ENCODE measurements at regions not wholly inside any gene's neighbourhood (a gene's known extent, or its start where the extent isn't known, plus 50 kb on each side); places are given as distances from the start of the nearest gene placed in this dataset.
"Not testable (repeated sequence)": the region's sequence is repeated elsewhere in the genome, so short reads cannot be mapped to it uniquely, and the experiment has no call there.

DNA sequence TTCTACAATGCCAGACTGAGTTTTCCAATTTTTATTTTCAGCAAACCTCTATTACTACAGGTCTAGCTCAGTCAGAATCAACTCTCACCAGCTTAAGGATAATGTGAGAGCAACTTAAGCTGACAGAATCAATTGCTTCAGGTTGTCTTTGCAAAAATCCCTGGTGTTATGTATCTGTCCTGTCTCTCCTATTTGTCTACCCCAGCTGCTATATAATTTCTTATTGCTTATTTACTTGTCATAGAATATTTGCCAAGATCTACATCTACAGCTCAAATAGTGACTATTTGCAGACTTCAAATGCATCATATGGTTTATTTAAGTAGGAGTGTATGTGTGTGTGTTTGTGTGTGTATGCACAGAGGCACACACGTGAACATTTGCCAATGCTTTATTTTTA, 54.1 kb downstream of the FOXG1 start:
- no peak for DNase-seq

DNA sequence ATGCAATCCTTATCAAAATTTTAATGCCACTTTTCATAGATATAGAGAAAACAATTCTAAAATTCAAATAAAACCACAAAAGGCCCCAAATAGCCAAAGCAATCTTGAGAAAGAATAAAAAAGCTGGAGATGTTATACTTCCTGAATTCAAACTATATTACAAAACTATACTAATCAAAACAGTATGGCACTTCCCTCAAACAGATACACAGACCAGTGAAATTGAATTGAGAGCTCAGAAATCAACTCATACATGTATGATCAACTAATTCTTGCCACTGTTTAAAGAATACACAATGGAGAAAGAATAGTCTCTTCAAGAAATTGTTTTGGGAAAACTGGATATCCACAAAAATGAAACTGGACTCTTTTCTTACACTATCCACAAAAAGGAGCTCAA, 55.4 kb downstream of the FOXG1 start:
- no peak for DNase-seq

DNA sequence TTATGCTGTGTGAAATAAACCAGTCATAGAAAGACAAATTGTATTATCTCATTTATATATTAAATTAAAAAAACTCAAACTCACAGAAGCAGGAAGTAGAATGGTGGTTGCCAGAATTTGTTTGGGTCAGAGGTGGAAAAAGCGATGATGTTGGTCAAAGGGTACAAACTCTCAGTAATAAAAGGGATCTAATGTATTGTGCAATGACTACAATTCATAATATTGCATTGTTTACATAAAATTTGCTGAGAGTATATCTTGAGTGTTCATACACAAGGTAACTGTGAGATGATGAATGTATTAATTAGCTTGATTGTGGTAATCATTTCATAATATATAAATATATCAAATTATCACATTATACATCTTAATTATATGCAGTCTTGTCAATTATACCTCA, 56.7 kb downstream of the FOXG1 start:
- DNase-seq = no peak

DNA sequence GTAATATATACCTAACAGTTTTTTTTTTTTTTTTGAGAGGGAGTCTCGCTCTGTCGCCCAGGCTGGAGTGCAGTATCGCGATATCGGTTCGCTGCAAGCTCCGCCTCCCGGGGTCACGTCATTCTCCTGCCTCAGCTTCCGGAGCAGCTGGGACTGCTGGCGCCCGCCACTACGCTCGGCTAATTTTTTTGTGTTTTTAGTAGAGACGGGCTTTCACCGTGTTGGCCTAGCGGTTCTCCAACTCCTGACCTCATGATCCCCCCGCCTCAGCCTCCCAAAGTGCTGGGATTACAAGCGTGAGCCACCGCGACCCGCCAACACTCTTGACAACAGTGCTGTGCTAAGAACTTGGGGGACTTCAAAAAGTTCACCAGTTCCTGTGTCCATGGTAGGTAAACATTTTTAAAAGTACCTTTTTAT, 63.5 kb downstream of the FOXG1 start:
- DNase-seq = no peak

DNA sequence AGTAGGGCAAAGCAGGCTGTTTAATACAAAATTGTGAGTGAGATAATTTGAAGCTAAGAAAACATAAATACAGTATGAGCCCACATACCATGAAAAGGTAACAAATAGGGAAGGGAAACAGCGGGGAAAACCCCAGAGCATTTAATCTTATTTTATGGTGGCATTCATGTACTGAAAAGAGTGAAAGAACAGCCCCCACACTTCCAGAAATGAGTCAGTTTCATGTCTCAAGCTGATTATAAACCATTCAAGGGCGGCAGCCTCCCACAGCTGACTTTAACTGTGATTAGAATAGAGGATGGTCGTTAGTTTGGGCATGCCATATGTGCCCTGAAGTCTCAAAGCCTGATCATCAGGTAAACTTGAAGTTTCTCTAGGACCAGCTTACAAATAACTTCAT, 64.5 kb downstream of the FOXG1 start:
- no peak for DNase-seq

DNA sequence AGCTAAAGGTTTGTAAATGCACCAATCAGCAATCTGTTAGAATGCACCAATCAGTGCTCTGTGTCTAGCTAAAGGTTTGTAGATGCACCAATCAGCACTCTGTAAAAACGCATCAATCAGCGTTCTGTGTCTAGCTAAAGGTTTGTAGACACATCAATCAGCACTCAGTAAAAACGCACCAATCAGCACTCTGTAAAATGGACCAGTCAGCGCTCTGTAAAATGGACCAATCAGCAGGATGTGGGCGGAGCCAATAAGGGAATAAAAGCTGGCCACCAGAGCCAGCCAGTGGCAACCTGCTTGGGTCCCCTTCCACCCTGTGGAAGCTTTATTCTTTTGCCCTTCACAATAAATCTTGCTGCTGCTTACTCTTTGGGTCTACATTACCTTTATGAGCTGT, 76.0 kb downstream of the FOXG1 start:
- not testable (repeated sequence) for DNase-seq

DNA sequence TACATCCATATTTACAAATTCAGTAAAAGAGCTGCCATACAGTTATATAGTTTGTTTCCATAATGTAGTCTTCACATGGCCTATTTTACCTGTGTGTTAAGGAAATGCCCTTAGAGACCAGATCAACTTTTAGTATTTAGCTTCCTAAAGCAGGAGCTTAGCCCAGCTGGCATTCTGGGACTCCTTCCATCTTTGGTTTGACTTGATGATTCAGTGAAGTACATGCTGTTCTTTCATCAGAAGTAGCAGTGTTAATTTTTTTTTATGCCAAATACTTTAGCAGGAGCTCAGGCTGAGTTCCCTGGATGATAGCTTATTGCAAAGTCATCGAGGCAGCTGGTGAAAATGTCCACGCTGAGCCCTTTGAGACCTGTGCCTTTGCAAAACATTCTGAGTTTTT, 101.0 kb downstream of the FOXG1 start:
- no peak for DNase-seq

DNA sequence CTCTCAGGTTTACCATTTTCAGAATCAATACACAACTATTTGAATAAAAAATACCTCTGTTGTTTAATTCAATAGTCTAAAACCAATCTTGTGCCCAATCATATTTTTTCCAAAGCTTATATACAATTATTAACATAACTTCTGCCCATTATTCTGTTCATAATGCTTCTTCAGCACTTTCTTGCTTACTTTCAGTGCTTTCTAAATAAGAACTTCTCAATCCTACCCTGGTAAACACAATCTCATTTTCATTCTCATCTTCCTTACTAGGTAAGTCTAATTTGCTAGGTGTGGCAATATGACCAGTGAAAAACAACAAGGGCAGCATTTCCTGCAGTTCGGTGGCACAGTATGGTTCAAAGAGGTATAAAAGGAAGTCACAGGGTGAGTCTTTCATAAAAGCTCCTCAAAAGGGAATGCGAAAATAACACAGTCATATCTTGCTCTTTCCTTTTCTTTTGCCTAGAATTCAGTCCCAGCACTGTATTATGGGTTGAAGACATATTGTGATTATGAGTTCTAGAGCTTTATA, 103.5 kb downstream of the FOXG1 start:
- DNase-seq = no peak

DNA sequence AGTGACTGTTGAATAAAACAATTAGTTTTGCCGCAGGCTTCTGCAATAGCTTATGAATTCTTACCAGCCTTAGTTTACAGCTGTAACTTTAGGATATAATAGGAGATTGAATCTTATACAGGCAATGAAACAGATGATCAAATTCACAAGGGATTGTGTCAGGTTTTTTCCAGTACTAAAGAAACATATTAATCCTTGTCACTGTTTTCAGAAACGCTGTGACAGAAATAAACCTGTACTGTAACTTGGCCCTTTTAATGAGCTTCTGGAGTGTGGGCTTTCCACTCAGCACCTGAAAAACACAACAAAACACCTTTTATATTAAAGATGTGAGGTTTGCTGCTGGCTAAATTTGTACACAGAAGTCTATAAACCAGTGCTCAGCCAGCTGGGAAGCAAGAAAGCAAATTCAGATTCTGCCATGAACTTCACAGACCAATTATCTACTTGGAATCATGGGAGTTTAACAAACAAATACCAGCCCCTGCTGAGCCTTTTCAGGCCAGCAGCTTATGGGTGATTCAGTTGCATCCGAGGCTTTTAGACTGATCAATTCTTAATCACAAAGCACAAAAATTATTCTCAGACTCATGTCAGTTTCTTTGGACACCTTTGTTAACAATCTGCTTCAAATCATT, 109.5 kb downstream of the FOXG1 start:
- DNase-seq = peak; percentile 70 to 96

DNA sequence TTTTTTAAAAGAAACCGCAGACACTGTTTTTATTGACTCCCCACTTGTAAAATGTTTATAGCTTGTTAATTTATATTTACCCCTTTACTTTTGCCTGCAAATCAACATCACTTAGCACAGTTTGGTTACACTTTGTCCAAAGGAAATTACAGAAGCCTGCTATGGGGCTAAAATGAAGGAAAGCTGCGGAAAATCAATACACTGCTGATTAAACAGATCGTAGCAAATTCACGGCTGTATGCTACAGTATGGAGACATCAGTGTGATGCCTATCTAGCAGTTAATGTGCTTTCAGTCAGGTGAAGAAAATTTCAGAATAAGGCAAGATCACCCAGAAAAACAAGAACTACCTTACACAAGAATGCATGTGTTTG, 110.0 kb downstream of the FOXG1 start:
- DNase-seq = peak in 1 of 2 experiments; percentile 96

DNA sequence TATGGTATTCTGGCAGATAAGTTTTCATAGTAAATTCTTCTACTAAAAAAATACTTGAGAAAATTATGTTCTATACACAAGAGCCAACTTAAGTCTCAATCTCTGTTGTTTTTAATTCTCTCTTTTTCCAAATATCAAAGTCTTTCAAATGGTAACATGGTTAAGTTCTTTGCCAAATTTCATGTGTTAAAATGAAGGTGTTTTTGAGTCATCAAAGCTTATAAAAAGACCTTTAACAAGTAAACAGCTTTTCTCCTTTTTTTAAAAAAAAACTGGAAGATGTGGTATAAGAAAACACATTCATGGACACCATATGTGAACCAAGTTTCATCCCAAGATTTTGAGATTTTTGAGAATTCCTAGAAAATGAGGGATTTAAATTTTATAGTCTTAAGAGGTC, 111.3 kb downstream of the FOXG1 start:
- peak in 1 of 2 experiments; percentile 15 for DNase-seq

DNA sequence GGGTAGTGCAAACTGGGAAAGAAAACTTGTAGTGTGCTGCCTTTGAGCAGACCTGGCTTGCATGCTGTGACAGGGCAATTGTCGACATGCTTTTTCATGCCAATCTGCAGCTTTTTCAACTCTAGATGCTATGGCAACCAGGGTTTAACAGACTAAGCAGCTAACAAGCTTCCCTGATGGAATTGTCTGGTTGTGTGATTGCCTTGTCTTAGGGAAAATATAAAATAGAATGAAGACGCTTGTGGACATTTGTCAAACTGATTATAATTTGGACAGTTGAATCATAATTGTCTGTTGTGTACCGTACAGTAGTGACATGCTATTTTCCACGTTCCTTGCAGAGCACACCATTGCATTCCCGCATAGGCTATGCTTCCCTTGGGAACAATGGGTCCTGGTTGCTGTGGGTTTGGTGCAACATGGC, 113.0 kb downstream of the FOXG1 start:
- DNase-seq = peak; percentile 39 to 72

DNA sequence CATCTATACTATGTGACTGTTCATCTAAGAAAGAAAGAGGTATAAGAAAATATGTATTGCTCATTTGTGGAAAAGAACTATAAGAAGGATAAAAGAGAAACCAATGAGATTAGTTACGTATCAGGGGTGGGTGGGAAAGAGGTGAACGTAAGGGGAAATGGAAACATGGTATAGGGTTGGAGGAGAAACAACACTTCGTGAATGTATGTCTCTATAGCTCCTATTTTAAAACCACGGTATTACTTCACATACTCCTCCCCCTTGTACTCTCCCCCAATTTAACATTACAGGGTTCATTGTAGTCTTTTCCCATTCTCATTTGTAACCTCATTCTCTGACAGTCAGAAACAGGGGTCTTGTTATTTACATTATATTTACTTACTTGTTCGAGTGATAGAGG, 120.4 kb downstream of the FOXG1 start:
- DNase-seq = no peak

DNA sequence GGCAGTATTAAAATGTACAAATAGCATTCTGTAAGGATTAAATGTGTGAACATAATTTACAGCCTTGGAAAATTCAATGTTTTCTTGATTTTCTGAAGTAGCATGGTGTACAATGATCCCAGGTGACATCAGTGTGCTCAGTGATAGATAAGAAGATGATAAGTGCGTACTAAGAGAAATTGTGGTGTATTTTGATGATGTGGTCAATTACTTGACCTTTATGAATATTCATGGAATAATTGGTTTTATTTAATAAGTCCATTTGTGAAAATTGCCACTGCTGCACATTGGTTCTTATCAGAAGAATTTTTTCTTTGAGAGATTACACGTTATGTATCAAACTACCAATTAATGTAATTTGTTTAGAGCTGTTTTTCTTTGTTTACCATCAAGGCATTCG, 128.8 kb downstream of the FOXG1 start:
- no peak for DNase-seq

DNA sequence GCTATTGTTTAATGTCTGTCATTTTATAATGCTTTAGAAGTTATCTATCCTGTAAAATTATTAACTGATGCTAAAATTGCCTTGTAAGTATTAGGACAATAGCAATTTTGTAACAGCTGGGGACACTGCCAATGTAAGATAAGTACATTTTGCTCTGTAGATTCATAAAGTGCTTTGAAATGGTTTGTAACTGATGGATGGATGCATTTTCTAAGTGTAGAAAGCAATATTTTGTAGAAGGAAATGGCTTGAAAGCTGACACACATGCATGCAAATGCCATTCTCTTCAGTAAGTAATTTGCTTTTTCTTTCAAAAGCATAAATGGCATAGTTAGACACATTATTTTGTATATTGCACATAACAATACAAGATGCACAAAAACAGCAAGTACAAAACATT, 129.8 kb downstream of the FOXG1 start:
- DNase-seq = no peak

DNA sequence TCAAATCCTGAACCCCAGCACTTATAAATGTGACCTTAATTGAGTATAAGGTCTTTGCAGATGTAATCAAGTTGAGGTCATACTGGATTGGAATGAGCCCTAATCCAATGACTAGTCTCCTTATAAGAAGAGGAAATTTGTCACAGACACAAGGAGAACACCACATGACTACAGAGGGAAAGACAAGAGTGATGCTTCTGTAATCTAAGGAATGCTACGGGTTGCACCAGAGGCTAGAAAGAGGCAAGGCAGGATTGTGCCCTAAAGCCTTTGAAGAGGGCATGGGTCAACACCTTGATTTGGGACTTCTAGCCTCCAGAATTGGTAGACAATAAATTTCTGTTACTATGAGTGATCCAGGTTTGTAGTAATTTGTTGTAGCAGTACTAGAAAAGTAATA, 135.0 kb downstream of the FOXG1 start:
- DNase-seq = no peak

DNA sequence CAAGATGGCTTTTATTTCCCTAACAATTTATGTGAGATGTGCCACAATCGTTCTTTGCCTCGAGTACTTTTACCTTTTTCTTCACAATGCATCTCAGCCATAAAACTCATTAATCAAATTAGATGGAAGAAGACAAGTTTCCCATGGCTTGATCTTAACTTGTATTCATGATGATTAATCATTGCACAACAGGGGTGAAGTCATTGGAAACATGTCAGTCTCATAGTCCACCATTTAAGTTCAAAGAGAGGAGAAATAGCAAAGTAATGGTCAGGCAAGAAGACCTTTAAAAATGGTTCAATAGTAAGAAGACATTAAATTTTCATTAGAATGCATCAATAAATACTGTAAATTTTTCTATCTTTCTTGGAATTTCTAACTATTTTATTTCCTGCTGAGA, 136.3 kb downstream of the FOXG1 start:
- DNase-seq = no peak

DNA sequence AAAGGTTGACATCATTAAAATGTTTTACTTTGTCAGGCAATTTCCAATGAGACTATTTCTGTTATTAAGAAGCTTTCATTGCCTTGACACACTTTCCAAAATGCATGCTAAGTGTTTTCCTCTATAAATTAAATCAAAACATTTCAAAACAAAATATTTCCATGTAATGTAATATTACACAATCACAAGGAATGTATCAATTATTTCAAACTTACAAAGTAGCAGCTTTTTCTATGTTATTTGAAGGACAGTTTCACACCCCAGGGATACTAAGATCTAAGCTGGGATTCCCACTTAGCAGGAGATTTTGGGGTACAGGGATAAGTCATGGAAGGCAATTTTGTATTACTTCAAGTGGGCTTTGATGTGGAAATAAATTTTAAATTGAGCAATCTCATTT, 144.9 kb downstream of the FOXG1 start:
- DNase-seq = no peak

DNA sequence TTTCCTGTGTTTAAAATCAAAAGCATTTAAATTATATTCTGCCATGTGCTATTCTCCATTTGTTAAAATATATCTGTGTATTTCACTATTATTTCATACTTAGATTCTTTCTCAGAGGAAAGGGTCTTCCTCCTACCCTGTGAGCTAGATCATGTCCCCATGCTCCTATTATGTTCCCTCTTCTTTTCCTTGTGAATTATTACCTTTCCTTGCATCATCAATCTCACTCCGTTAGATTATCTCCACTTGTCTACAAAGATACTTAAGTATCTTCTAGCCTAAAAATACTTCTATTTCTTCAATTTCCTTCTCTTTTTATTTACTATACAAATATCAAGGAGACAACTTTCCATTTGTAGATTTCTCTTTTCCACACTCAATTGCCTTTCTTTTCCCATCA, 146.5 kb downstream of the FOXG1 start:
- no peak for DNase-seq

DNA sequence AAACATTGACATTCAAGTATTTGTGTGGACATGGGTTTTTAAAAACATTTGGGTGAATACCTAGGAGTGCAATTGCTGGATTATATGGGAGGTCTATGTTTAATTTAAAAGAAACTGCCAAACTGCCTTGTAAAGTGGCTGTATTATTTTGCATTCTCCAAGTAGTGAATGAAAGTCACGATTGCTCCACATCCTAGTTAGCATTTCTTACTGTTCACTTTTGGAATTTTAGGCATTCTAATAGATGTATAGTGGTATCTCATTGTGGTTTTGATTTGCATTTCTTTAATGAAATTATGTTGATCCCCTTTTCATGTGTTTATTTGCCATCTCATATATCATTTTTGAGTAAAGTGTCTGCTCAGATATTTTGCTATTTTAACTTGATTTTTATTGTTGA, 159.5 kb downstream of the FOXG1 start:
- no peak for DNase-seq

DNA sequence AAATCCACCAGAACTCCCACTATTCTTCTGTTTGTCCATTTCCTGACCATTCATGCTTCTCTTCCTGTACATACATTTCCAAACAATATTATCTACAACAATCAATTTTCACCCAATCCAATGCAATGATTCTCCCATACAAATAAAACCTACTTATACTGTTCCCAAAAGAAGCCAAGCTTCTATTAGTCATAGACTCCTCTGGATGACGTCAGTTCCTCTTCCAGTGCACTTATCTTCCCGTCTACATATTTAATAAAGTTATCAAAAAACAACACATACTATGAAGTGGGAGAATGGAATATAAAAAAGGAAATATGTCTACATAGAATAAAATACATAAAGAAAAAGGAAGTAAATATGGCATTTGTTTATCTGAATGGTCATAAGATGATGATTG, 165.4 kb downstream of the FOXG1 start:
- no peak for DNase-seq

DNA sequence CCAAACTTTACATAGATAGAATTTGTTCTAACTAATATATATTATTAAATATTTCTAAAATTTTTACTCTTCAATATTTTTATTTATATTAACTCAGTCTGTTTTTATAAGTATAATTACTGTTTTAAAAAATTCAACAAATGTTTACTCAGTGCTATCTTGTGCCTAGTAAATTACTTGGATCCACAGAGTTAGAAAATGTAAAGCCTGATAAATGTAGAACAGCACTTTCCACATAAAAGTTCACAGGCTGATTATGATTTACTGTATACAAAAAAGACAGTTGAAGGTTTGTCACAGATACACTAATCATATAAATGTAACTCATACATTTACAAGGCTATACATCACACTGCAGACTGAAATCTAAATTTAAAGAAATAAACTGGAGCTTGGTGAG, 170.0 kb downstream of the FOXG1 start:
- DNase-seq = no peak

DNA sequence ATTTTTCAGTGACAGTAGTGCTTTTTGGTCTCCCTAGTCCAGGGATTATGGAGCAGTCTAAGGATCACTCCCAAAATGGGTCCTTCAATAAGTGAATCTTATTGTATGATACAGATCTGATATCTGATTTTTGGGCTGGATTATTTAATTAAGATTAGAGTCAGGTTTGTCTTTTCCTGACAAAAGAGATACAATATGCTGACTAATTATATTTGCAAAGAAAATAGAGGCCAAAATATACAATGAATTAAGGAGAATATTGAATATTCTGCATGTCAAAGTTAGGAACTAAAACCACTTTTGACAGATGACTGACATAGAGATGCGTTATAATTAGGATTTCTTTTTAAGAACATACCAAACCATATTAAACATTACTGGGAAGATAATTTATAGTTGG, 175.2 kb downstream of the FOXG1 start:
- DNase-seq = no peak

DNA sequence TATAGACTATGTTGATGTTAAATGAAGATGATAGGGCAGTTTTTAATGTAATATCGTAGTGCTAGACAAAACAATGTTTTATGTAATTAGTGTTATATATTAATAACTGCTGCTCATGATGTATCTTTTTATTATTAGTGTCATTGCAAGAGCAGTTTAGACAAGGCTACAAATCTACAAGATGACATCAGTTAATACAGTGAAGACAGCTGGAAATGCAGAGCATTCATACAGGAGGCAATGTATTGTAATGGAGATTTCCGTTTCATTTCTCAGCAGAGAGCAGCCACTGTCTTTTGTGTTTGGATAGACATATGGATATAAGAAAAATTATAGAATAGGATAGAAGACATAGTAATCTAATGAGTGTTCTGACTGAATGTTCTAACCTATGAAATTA, 178.0 kb downstream of the FOXG1 start:
- DNase-seq = no peak

DNA sequence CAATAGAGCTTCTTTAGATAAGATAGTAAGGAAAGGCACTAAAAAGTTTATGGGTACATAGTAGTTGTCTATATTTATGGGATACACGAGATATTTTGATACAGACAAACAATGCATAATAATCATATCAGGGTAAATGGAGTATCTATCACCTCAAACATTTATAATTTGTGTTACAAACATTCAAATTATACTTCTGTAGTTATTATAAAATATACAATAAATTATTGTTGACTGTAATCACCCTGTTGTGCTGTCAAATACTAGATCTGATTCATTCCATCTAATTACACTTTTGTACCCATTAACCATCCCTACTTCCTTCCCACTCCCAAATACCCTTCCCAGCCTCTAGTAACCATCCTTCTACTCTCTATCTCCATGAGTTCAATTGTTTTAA, 179.7 kb downstream of the FOXG1 start:
- no peak for DNase-seq

DNA sequence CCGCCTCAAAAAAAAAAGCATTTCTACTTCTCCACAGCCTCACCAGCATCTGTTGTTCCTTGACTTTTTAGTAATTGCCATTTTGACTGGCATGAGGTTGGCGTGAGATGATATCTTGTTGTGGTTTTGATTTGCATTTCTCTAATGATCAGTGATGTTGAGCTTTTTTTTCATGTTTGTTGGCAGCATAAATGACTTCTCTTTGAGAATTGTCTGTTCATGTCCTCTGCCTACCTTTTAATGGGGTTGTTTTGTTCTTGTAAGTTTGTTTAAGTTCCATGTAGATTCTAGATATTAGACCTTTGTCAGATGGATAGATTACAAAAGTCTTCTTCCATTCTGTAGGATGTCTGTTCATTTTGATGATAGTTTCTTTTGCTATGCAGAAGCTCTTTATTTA, 182.9 kb downstream of the FOXG1 start:
- no peak for DNase-seq
